GM12892 (cell line): ENCODE measurements at regions not wholly inside any gene's neighbourhood (a gene's known extent, or its start where the extent isn't known, plus 50 kb on each side); places are given as distances from the start of the nearest gene placed in this dataset.

Experiments
- POLR2A ChIP-seq: IDR thresholded peaks from 2 replicates; pipeline ENCODE4 v1.6.1; 2011; ENCODE audit warnings: low read depth, low read length, control low read depth
- POLR2AphosphoS5 ChIP-seq: IDR thresholded peaks from 2 replicates; pipeline ENCODE4 v1.6.1; 2011; ENCODE audit warnings: low read depth, low read length, control low read depth

DNA sequence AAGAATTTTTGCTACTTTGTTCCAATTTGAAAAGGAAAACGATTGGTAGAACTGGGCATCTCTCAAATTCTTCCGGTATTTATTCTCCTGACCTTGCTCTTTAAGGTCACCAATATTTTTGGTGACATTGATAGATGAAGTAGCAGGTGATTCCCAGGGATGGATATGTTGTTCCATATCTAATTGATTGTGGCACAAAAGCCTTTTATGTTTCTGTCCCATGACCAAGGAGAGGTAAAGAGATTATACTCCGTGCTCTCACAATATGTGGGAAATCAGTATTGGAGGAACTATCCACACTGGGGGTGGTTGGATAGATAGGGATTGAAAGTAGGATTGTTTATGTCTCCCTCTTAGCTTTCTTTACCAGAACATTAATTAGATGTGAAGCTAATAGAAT lies 61.7 kb upstream of the LRIG3 start:
- TF ChIP-seq POLR2A, result no peak
- TF ChIP-seq POLR2AphosphoS5, result no peak
